HTR-8/SVneo (cell line): ENCODE measurements at regions not wholly inside any gene's neighbourhood (a gene's known extent, or its start where the extent isn't known, plus 50 kb on each side); places are given as distances from the start of the nearest gene placed in this dataset.
"Not testable (repeated sequence)": the region's sequence is repeated elsewhere in the genome, so short reads cannot be mapped to it uniquely, and the experiment has no call there.

ENCODE experiments used
- DNase-seq: peaks from one replicate; pipeline ENCODE4 v3.0.0; 2011; ENCODE audit warnings: low spot score, mixed read lengths; ENCODE audit not compliant: insufficient read length
- FAIRE-seq: peaks from 2 replicates; lab custom pipeline; 2011; peaks lifted over from hg19 to GRCh38; lab: Jason Lieb, UNC

- FAIRE-seq = no peak
- DNase-seq = no peak
These were observed 615.9 kb upstream of the FAT3 start for GRCh38 chr11:91608677-91609076.

- FAIRE-seq = no peak
- DNase-seq = no peak
These were observed 628.5 kb upstream of the FAT3 start for GRCh38 chr11:91596111-91596510.

- DNase-seq (no peak), FAIRE-seq (no peak)
These were observed 633.6 kb upstream of the FAT3 start for GRCh38 chr11:91591021-91591420.

GRCh38 chr11:91587131-91587530, 637.5 kb upstream of the FAT3 start:
- DNase-seq (no peak), FAIRE-seq (no peak)

- DNase-seq = no peak
These were observed 639.4 kb upstream of the FAT3 start for GRCh38 chr11:91585035-91585801.

GRCh38 chr11:91563176-91563575, 661.4 kb upstream of the FAT3 start:
- DNase-seq (no peak), FAIRE-seq (no peak)

More at GRCh38 chr11:91585035-91585801, 639.4 kb upstream of the FAT3 start:
- no peak for FAIRE-seq

GRCh38 chr11:91560434-91560833, 664.2 kb upstream of the FAT3 start:
- FAIRE-seq (no peak), DNase-seq (no peak)

- DNase-seq = no peak
These were observed 686.6 kb upstream of the FAT3 start for GRCh38 chr11:91538065-91538464.

GRCh38 chr11:91536366-91536765, 688.3 kb upstream of the FAT3 start:
- no peak for FAIRE-seq
- no peak for DNase-seq

More at GRCh38 chr11:91538065-91538464, 686.6 kb upstream of the FAT3 start:
- FAIRE-seq = no peak

- FAIRE-seq = no peak
- DNase-seq = no peak
These were observed 695.7 kb upstream of the FAT3 start for GRCh38 chr11:91528965-91529364.

GRCh38 chr11:91527380-91528030, 697.1 kb upstream of the FAT3 start:
- FAIRE-seq (no peak), DNase-seq (no peak)

- DNase-seq (no peak), FAIRE-seq (no peak)
These were observed 710.9 kb upstream of the FAT3 start for GRCh38 chr11:91513734-91514133.

GRCh38 chr11:91497847-91498246, 726.8 kb upstream of the FAT3 start:
- DNase-seq (no peak), FAIRE-seq (no peak)

GRCh38 chr11:91495837-91496236, 728.8 kb upstream of the FAT3 start:
- no peak for FAIRE-seq
- DNase-seq = no peak

- FAIRE-seq = no peak
- DNase-seq = no peak
These were observed 734.6 kb upstream of the FAT3 start for GRCh38 chr11:91489989-91490388.

GRCh38 chr11:91483956-91484355, 740.7 kb upstream of the FAT3 start:
- DNase-seq, FAIRE-seq: not testable (repeated sequence)

GRCh38 chr11:91481875-91482274, 742.7 kb upstream of the FAT3 start:
- DNase-seq, FAIRE-seq: not testable (repeated sequence)

- no peak for DNase-seq
These were observed 754.0 kb upstream of the FAT3 start for GRCh38 chr11:91470656-91471055.

GRCh38 chr11:91459840-91460239, 764.8 kb upstream of the FAT3 start:
- no peak for FAIRE-seq
- no peak for DNase-seq

More at GRCh38 chr11:91470656-91471055, 754.0 kb upstream of the FAT3 start:
- FAIRE-seq = no peak

- FAIRE-seq = no peak
- no peak for DNase-seq
These were observed 778.4 kb upstream of the FAT3 start for GRCh38 chr11:91446267-91446666.

- DNase-seq (no peak), FAIRE-seq (no peak)
These were observed 788.8 kb upstream of the FAT3 start for GRCh38 chr11:91435694-91436395.
